Activated CD8-positive, alpha-beta memory T cell treated with anti-CD3 and anti-CD28 coated beads, Interleukin-2, amount 50 U/mL, for 24 hours (primary cell): ENCODE measurements at regions not wholly inside any gene's neighbourhood (a gene's known extent, or its start where the extent isn't known, plus 50 kb on each side); places are given as distances from the start of the nearest gene placed in this dataset.
"Not testable (repeated sequence)": the region's sequence is repeated elsewhere in the genome, so short reads cannot be mapped to it uniquely, and the experiment has no call there.

ENCODE experiments used
- DNase-seq: peaks from one replicate; pipeline ENCODE4 v3.0.0-alpha.2; 2020; ENCODE audit errors: extremely low read depth

GRCh38 chr13:76349700-76350099, 536.5 kb downstream of the KCTD12 start:
- no peak for DNase-seq

DNA sequence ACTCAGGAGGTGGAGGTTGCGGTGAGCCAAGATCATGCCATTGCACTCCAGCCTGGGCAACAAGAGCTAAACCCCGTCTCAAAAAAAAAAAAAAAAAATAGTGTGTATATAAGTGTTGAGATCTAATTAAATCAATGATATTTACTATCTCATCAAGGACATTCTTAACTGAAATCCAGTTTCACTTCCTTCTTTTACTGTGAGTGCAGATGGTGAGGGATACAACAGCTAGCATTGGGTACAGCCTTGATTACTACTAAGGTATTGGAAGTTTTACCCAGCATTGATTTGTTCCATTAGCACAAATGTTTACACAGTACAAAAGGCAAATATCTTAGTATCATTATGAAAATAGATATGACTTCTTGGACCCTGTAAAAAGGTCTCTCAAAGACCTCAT, 546.6 kb downstream of the KCTD12 start:
- no peak for DNase-seq

GRCh38 chr13:76338003-76338402, 548.2 kb downstream of the KCTD12 start:
- no peak for DNase-seq

DNA sequence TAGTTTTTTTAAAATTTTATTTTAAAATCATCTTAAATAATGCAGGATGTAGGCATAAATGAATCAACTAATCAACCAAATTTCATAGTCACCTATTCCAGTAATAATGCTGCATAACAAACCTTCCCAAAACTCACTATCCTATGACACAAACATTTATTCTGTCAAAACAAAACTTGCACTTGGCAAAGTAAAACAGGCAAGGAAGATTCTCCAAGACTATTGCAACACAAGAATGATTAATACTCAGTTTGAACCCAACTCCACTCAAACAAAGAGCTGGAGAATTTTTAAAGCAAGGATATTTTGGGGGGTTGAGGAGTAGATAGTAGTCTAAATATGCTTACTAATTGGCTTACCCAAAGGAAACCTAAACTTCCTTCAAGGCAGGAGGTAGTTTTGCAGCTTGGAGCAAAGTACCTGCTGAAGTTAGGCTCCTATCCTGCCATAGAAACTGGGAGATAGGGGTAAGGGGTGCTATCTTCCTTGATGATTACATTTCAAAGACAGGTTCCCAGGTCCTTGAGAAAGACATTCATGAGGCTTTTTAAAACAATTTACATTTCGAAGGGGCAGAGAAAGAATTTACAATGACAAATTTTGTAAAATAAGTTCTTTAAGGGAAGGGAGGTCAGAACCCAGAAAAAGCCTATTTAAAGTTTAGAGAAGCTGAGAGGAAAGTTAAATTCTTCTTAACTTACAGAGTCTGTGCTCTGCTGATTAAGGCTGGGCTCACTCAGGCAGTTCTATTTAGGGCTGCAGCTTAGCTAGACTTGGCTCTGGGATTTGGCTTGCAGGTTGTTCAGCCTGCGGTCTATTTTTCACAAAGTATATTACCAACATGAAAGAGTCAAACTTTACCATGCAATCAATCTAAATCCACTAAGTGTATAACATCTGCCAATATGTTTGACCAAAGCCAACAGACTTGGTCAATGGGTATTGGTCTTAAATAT, 549.0 kb downstream of the KCTD12 start:
- no peak for DNase-seq

DNA sequence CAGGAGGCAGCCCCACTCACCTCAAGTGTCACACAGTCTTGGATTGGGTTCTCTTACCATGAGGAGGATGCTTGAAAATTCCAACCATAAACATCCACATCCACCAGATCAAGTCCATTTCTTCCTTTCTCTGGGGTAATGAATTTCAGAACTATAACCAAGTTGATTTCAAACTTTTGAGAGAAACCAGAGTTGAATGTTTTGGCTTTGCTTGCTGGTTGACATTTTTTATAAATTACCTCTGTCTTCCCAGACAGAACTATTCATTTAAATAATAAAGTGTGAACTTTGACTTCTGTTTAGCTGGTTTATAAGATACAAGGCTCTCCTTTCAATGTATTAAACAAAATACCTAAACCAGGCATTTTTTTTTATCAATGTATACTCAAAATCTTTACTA, 550.7 kb downstream of the KCTD12 start:
- DNase-seq, result no peak

- DNase-seq, result no peak
These were observed 554.1 kb downstream of the KCTD12 start for GRCh38 chr13:76331943-76332712.

- no peak for DNase-seq
These were observed 555.4 kb downstream of the KCTD12 start for GRCh38 chr13:76330761-76331160.

DNA sequence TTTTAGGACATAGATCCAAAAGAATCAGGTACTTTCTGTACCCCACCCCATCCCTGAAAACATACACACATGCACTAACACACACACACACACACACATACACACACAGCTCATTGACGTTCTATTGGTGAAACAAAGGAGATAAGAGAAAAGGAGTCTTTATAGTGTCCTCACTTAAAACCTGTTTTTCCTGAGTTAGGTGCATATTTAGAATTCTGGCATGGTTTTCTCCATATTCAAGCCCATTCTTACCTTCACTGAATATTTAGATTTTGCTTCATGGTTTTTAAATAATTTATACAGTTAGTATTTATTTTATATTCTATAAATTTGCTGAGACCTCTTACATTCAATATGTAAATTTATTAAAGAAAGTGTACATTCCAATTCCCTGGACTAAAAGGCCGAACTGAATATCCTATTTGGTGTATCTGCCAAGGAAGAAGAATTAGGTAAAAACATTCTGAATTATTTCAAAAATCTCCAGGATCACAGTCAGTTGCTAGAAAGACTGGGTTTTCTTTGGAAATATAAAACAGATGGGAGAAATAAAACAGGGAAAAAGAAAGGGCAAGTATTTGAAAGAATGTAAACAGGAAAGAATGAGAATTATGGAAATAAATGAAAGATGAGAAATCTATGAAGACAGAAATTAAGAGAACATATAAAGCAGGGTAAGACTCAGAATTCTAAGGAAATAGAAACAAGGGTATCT, 556.2 kb downstream of the KCTD12 start:
- no peak for DNase-seq

DNA sequence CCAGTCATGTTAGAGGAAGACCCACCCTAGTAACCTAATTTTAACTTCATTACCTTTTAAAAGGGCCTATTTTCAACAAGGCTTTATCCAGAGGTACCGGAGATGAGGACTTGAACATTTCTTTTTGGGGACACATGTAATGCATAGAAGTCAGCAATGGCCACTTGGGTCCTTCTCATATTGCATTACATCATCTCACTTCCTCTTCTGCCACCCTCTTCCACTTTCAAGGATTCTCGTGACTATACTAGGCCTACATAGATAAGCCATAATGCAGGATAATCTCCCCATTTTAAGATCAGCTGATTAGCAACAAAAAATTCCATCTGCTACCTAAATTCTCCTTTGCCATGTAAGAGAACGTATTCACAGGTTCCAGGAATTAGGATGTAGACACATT, 557.2 kb downstream of the KCTD12 start:
- no peak for DNase-seq

DNA sequence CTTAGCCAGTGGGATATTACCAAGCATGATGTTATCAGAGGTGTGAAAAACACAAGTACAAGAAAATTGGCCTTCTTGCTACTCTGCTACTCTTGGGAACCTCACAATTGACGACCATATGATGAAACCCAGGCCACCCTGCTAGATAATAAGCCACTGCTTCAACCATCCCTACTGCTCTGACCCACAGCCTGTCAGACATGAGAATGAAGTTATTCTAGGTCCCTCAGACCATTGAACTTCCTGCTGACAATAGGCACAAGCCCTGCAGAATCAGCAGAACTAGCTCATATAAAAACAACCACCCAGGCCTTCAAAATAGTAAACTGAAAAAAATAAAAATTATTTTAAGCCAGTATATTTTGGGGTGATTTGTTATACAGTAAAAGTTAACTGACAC, 559.9 kb downstream of the KCTD12 start:
- DNase-seq, result no peak

DNA sequence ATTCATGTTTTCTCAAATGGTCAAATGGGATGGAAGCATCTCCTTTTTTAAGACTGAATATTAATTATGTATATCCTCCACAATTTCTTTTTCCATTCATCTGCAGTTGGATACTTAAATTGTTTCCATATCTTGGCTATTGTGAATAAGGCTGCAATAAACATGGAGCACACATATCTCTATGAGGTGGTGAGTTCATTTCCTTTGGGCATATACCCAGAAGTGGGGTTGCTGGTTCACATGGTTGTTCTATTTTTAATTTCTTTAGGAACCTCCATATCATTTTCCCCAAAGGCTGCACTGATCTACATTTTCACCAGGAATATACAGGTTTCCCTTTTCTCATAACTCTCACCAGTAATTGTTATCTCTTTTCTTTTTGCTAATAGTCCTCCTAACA, 566.3 kb downstream of the KCTD12 start:
- DNase-seq, result no peak

DNA sequence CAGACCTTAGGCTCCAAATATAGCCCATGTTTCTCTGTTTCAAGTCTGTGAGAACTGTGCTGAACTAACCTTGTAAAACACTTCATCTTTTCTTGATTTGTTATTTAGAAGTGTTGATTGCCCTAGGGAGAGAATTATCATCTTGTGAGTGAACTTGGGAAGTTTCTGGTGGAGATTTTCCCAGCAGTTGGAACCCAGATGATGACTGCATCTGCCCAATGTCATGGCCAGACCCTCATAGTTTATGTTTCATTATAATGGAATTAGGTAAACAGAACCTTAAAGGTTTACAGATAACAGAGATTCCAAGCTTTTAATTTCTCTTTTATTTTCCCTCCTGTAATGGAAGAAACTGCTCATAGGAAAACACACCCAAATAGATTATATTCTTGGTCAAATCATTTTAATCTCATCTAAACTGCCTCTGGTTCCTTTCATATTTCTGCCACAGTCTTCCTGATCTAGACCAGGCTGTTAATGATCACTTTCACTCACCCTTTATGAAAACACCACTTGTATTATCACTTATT, 569.1 kb downstream of the KCTD12 start:
- no peak for DNase-seq

- DNase-seq, result no peak
These were observed 571.7 kb downstream of the KCTD12 start for GRCh38 chr13:76314495-76314894.

GRCh38 chr13:76307142-76307541, 579.1 kb downstream of the KCTD12 start:
- DNase-seq, result no peak

DNA sequence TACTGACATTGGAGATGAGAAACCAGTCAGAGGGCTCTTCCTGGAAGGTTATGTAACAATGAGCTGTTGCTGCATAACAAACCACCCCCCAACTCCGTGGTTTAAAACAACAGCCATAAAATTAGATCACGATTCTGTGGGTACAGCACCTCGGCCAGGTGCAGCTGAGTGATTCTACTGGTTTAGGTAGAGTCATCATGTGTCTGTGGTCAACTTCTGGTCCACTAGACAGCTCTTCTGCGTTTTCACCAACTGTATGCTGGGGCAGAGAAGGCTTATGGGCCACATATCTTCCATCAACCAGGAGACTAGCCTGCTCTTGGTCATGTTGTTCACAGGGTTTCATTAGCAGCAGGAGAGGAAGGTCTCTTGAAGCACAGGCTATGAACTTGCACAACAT, 585.5 kb downstream of the KCTD12 start:
- DNase-seq, result no peak

DNA sequence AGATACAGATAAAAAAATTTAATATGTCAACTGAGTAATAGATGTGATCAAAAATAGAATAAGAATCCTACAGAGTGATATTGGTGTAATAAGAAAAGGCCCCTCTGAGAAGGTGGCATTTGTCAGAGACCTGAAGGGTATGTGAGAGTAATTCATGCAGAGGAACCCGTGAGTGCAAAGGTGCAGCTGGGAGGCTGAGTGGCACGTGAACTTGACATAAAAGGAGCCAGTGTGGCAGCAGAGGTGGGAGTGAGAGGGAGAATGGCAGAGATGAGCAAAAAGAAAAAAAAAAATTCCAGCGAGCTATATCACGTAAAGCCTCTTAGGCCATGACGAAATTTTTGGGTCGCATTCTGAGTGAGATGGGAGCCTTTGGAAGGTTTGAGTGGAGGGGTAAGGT, 588.9 kb downstream of the KCTD12 start:
- DNase-seq, result no peak

- no peak for DNase-seq
These were observed 589.5 kb downstream of the KCTD12 start for GRCh38 chr13:76296751-76297150.

- DNase-seq, result not testable (repeated sequence)
These were observed 591.2 kb downstream of the KCTD12 start for GRCh38 chr13:76295020-76295419.

- no peak for DNase-seq
These were observed 592.5 kb downstream of the KCTD12 start for GRCh38 chr13:76293751-76294150.

DNA sequence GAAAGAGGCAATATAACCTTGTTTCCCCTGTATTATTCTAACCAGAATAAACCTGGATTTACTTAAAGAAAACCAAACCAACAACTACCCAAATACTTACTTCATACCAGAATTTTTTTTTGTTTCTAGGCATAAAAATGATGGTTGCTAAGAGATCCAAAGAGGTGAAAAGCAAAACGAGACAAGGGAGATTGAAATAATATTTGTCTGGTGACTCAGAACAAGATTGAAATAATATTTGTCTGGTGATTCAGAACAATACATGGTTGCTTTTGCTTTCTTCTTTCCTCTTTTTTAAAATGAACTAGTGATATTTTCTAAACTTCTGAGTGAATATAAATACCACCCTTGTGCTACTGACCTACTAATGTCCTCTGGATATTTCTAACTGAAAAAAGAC, 592.9 kb downstream of the KCTD12 start:
- DNase-seq, result no peak

DNA sequence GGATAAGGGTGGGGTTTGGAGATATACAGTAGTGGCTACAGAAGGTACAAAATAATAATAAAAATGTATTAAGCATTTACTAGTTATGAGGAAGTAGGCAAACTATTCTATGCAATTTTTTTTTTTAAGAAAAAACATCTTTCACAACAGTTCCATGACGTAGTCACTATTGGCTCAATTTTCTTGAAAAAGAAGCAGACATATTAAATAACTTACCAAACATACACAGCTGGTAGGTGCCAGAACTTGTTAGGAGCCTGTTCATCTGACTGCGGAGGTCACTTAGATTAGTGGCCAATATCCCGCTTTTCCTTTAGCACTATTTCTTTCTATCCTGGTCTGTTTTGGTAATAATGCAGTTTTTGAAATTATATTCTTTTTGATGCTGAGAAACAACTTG, 593.5 kb downstream of the KCTD12 start:
- no peak for DNase-seq

DNA sequence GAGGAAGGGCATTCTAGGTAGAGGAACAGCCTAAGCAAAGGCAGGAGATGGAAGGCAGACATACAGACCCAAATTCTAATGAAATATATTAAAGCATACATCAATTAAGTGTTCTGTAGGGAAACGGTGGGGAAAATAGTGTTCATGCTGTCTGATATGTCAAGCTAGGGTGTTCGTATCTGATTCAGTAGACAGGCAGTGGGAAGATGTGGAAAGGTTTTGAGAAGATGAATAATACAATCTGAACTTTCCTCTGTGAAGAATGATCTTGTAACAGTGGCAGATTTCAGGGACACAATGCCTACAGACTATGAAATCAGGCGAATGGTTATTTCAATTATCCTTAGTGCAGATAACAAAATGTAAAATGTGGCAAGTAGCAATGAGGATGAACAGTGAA, 594.2 kb downstream of the KCTD12 start:
- no peak for DNase-seq
